Fibroblast of lung (primary cell): ENCODE measurements at regions not wholly inside any gene's neighbourhood (a gene's known extent, or its start where the extent isn't known, plus 50 kb on each side); places are given as distances from the start of the nearest gene placed in this dataset.

Experiments
- EZH2 ChIP-seq: IDR thresholded peaks from 2 replicates; pipeline ENCODE4 v1.5.1; 2012; ENCODE audit warnings: low read length, control low read depth, mild to moderate bottlenecking; ENCODE audit errors: missing control alignments
- TF ChIP-seq, protein P1 (sequence below), 2 donors: IDR thresholded peaks in 1 of 2; conservative IDR thresholded peaks in 1 of 2; 1 replicate in 1 of 2; 2 replicates in 1 of 2; pipeline ENCODE4 v1.5.1; 2011 to 2012; ENCODE audit warnings: low read length in 2 of 2, control low read depth in 1 of 2, inconsistent platforms in 1 of 2, low read depth in 1 of 2, mild to moderate bottlenecking in 1 of 2

DNA sequence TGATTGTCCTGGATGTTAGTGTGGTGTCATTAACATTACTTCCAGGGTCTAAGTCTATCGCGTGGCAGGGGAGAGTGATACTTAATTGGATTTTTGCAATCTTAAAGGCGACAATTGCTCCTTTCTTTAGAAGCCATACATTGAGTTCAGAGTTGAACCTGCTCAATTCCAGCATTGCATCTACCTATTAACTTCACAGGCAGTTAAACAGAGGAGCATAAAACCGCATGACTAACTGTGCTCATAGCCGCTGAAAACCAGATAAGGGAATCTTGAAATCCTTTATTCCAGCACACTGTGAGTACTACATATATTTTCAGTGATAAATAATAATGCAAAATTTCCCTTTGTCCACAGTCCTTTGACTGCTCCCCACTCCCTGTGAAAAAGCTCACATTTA is 255.3 kb downstream of the STK31 start:
- TF ChIP-seq, protein P1, sequence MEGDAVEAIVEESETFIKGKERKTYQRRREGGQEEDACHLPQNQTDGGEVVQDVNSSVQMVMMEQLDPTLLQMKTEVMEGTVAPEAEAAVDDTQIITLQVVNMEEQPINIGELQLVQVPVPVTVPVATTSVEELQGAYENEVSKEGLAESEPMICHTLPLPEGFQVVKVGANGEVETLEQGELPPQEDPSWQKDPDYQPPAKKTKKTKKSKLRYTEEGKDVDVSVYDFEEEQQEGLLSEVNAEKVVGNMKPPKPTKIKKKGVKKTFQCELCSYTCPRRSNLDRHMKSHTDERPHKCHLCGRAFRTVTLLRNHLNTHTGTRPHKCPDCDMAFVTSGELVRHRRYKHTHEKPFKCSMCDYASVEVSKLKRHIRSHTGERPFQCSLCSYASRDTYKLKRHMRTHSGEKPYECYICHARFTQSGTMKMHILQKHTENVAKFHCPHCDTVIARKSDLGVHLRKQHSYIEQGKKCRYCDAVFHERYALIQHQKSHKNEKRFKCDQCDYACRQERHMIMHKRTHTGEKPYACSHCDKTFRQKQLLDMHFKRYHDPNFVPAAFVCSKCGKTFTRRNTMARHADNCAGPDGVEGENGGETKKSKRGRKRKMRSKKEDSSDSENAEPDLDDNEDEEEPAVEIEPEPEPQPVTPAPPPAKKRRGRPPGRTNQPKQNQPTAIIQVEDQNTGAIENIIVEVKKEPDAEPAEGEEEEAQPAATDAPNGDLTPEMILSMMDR (conservative IDR thresholded peaks at IDR 0.05 in 1 of 2, IDR thresholded peaks at IDR 0.05 in 1 of 2; ENCODE audit: low read depth in 1 of 2, low read length in 2 of 2) = no peak
- no peak for TF ChIP-seq EZH2
